SK-N-SH (cell line): ENCODE measurements at regions not wholly inside any gene's neighbourhood (a gene's known extent, or its start where the extent isn't known, plus 50 kb on each side); places are given as distances from the start of the nearest gene placed in this dataset.

Experiments used
- JUND ChIP-seq: IDR thresholded peaks from 2 replicates; pipeline ENCODE4 v1.4.0; 2012
- RAD21 ChIP-seq: IDR thresholded peaks from 2 replicates; pipeline ENCODE4 v1.6.1; 2012; ENCODE audit warnings: mild to moderate bottlenecking, low read length
- RCOR1 ChIP-seq: fragments of 150-350 bp; IDR thresholded peaks from 2 replicates; pipeline ENCODE4 v1.6.1; 2017; ENCODE audit warnings: antibody characterized with exemption, low read length
- TAF1 ChIP-seq: IDR thresholded peaks from 2 replicates; pipeline ENCODE4 v1.6.1; 2012; ENCODE audit warnings: low read depth, mild to moderate bottlenecking, low read length, moderate library complexity, borderline replicate concordance
- TF ChIP-seq, protein P1 (sequence below): fragments of 200-600 bp; sonication (generic); IDR thresholded peaks from 2 replicates; pipeline ENCODE4 v1.6.1; 2017; ENCODE audit warnings: antibody characterized with exemption, mild to moderate bottlenecking, moderate library complexity
- TF ChIP-seq, protein P2 (sequence below): IDR thresholded peaks from 2 replicates; pipeline ENCODE4 v1.4.0; 2012; ENCODE audit warnings: low read depth
- TF ChIP-seq, protein P3 (sequence below): IDR thresholded peaks from 2 replicates; pipeline ENCODE4 v1.4.0; 2012; ENCODE audit warnings: low read depth, borderline replicate concordance

DNA sequence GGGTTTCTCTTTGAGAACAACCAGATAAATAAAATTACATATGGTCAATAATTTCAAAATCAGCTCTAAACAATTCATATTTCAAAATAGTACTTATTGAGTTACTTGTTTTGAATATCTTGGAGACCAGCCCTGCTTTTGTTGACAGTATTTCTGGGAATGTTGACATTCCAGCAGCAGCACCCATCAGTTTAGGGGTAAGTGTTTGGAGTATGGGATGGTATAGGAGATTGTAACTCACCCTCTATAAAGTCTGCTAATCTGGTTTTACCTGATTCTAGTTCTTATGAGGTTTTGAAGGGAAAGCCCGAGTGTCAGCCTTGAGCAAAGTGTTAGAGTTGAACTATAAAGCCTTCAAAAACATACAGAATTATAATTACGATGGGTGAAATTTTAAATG, 139.2 kb upstream of the ANKRD50 start:
- TF ChIP-seq JUND: no peak
- TF ChIP-seq, protein P1, sequence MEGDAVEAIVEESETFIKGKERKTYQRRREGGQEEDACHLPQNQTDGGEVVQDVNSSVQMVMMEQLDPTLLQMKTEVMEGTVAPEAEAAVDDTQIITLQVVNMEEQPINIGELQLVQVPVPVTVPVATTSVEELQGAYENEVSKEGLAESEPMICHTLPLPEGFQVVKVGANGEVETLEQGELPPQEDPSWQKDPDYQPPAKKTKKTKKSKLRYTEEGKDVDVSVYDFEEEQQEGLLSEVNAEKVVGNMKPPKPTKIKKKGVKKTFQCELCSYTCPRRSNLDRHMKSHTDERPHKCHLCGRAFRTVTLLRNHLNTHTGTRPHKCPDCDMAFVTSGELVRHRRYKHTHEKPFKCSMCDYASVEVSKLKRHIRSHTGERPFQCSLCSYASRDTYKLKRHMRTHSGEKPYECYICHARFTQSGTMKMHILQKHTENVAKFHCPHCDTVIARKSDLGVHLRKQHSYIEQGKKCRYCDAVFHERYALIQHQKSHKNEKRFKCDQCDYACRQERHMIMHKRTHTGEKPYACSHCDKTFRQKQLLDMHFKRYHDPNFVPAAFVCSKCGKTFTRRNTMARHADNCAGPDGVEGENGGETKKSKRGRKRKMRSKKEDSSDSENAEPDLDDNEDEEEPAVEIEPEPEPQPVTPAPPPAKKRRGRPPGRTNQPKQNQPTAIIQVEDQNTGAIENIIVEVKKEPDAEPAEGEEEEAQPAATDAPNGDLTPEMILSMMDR: no peak
- TF ChIP-seq, protein P2, sequence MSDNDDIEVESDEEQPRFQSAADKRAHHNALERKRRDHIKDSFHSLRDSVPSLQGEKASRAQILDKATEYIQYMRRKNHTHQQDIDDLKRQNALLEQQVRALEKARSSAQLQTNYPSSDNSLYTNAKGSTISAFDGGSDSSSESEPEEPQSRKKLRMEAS: no peak
- TF ChIP-seq RAD21: no peak
- TF ChIP-seq TAF1: no peak
- no peak for TF ChIP-seq RCOR1
- TF ChIP-seq, protein P3, sequence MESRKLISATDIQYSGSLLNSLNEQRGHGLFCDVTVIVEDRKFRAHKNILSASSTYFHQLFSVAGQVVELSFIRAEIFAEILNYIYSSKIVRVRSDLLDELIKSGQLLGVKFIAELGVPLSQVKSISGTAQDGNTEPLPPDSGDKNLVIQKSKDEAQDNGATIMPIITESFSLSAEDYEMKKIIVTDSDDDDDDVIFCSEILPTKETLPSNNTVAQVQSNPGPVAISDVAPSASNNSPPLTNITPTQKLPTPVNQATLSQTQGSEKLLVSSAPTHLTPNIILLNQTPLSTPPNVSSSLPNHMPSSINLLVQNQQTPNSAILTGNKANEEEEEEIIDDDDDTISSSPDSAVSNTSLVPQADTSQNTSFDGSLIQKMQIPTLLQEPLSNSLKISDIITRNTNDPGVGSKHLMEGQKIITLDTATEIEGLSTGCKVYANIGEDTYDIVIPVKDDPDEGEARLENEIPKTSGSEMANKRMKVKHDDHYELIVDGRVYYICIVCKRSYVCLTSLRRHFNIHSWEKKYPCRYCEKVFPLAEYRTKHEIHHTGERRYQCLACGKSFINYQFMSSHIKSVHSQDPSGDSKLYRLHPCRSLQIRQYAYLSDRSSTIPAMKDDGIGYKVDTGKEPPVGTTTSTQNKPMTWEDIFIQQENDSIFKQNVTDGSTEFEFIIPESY: no peak
